ENCODE measurements at regions not wholly inside any gene's neighbourhood (a gene's known extent, or its start where the extent isn't known, plus 50 kb on each side); places are given as distances from the start of the nearest gene placed in this dataset.

DNA sequence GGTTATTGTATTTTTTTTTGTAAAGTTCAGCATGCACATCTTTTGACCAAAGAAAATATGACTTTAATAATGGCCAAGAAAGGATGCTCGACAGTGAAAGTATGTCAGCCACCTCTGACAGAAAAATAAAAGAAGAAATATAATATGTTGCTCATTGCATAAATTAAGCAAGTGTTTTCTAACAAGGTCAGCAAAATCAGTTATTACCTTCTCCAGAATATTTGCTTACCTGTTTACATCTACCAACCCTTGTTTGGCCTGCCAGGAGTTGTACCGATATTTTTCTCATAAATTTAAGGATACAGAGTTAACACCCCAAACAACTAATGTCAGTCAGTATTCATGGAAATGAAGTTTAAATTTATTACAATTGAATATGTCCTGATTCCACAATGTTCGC lies 685.4 kb downstream of the PLA2G4A start:
- no peaks in the 10 kb centered on the region for H3K9me3 ChIP-seq (replicated peaks; ENCODE audit: insufficient read depth, low read length)
- no peak overlapping the region for H3K9ac ChIP-seq (ENCODE audit: low read length)
- H3K79me2 ChIP-seq (ENCODE audit: low read length), result no peaks in the 10 kb centered on the region
- no peaks in the 10 kb centered on the region for H3K4me1 ChIP-seq (ENCODE audit: low read length)
- H3K4me2 ChIP-seq (ENCODE audit: low read depth, low read length), result no peak overlapping the region
- no peaks in the 10 kb centered on the region for H3K9me2 ChIP-seq (replicated peaks; ENCODE audit: insufficient read depth, low read length)
- no peak overlapping the region for H3K27ac ChIP-seq (ENCODE audit: low read length)
- DNase-seq, result no peak
- no peak overlapping the region for H3K4me3 ChIP-seq (ENCODE audit: low read length)
- no peaks in the 10 kb centered on the region for H3K36me3 ChIP-seq (replicated peaks; ENCODE audit: insufficient read depth, low read length)
- TF ChIP-seq, protein P1, sequence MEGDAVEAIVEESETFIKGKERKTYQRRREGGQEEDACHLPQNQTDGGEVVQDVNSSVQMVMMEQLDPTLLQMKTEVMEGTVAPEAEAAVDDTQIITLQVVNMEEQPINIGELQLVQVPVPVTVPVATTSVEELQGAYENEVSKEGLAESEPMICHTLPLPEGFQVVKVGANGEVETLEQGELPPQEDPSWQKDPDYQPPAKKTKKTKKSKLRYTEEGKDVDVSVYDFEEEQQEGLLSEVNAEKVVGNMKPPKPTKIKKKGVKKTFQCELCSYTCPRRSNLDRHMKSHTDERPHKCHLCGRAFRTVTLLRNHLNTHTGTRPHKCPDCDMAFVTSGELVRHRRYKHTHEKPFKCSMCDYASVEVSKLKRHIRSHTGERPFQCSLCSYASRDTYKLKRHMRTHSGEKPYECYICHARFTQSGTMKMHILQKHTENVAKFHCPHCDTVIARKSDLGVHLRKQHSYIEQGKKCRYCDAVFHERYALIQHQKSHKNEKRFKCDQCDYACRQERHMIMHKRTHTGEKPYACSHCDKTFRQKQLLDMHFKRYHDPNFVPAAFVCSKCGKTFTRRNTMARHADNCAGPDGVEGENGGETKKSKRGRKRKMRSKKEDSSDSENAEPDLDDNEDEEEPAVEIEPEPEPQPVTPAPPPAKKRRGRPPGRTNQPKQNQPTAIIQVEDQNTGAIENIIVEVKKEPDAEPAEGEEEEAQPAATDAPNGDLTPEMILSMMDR (IDR thresholded peaks at IDR 0.05; ENCODE audit: low read length), result no peak
- TF ChIP-seq EZH2 (optimal IDR thresholded peaks at IDR 0.05; ENCODE audit: low read depth, low read length), result no peak
- TF ChIP-seq EZH2phosphoT487 (IDR thresholded peaks at IDR 0.05; ENCODE audit: low read length), result no peak
- no peaks in the 10 kb centered on the region for H3F3A ChIP-seq (ENCODE audit: insufficient read depth, low read length)
- H2AFZ ChIP-seq (ENCODE audit: low read length), result no peak overlapping the region
- H3K27me3 ChIP-seq (replicated peaks; ENCODE audit: insufficient read depth, low read length), result no peaks in the 10 kb centered on the region
- no peaks in the 10 kb centered on the region for H4K20me1 ChIP-seq (ENCODE audit: insufficient read depth, low read length)

DNA sequence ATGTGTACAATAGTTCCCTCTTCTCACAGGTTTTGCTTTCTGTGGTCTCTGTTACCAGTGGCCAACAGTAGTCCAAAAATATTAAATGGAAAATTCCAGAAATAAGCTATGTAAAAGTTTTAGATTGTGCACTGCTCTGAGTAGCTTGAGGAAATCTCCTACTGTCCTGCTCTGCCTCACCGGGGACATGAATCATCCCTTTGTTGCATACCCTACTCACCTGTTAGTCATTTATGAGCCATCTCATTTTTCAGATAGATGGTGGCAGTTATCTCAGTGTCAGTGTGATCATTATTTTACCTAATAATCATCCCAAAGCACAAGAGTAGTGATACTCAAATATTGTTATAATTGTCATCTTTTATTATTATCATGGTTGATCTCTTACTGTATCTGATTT lies 688.1 kb downstream of the PLA2G4A start:
- Histone ChIP-seq H3K27me3 (replicated peaks; ENCODE audit: insufficient read depth, low read length) (no peaks in the 10 kb centered on the region), H3F3A (ENCODE audit: insufficient read depth, low read length) (no peaks in the 10 kb centered on the region), H3K4me1 (ENCODE audit: low read length) (no peaks in the 10 kb centered on the region), H3K9me3 (replicated peaks; ENCODE audit: insufficient read depth, low read length) (no peaks in the 10 kb centered on the region), H3K4me2 (ENCODE audit: low read depth, low read length) (no peak overlapping the region), H3K4me3 (ENCODE audit: low read length) (no peak overlapping the region), H4K20me1 (ENCODE audit: insufficient read depth, low read length) (no peaks in the 10 kb centered on the region), H3K9me2 (replicated peaks; ENCODE audit: insufficient read depth, low read length) (no peaks in the 10 kb centered on the region), H3K79me2 (ENCODE audit: low read length) (no peaks in the 10 kb centered on the region), H3K36me3 (replicated peaks; ENCODE audit: insufficient read depth, low read length) (no peaks in the 10 kb centered on the region), H3K9ac (ENCODE audit: low read length) (no peak overlapping the region), H3K27ac (ENCODE audit: low read length) (no peak overlapping the region), H2AFZ (ENCODE audit: low read length) (no peak overlapping the region)
- no peak for TF ChIP-seq EZH2phosphoT487 (IDR thresholded peaks at IDR 0.05; ENCODE audit: low read length)
- no peak for DNase-seq

- H3K9me2 ChIP-seq (replicated peaks; ENCODE audit: insufficient read depth, low read length), result no peaks in the 10 kb centered on the region
- no peak overlapping the region for H3K27ac ChIP-seq (ENCODE audit: low read length)
- H4K20me1 ChIP-seq (ENCODE audit: insufficient read depth, low read length), result no peaks in the 10 kb centered on the region
- H3K79me2 ChIP-seq (ENCODE audit: low read length), result no peaks in the 10 kb centered on the region
- no peaks in the 10 kb centered on the region for H3K4me1 ChIP-seq (ENCODE audit: low read length)
- H3K4me2 ChIP-seq (ENCODE audit: low read depth, low read length), result no peak overlapping the region
- H2AFZ ChIP-seq (ENCODE audit: low read length), result no peak overlapping the region
- H3K9ac ChIP-seq (ENCODE audit: low read length), result no peak overlapping the region
- H3K36me3 ChIP-seq (replicated peaks; ENCODE audit: insufficient read depth, low read length), result no peaks in the 10 kb centered on the region
- no peaks in the 10 kb centered on the region for H3F3A ChIP-seq (ENCODE audit: insufficient read depth, low read length)
- no peaks in the 10 kb centered on the region for H3K9me3 ChIP-seq (replicated peaks; ENCODE audit: insufficient read depth, low read length)
- TF ChIP-seq, protein P1 (IDR thresholded peaks at IDR 0.05; ENCODE audit: low read length), result no peak
- TF ChIP-seq EZH2 (optimal IDR thresholded peaks at IDR 0.05; ENCODE audit: low read depth, low read length) (no peak), EZH2phosphoT487 (IDR thresholded peaks at IDR 0.05; ENCODE audit: low read length) (no peak)
- DNase-seq, result no peak
- H3K27me3 ChIP-seq (replicated peaks; ENCODE audit: insufficient read depth, low read length), result no peaks in the 10 kb centered on the region
- no peak overlapping the region for H3K4me3 ChIP-seq (ENCODE audit: low read length)
Observed at GRCh38 chr1:187517546-187517945, 688.8 kb downstream of the PLA2G4A start.

GRCh38 chr1:187527346-187527745 lies 698.6 kb downstream of the PLA2G4A start:
- Histone ChIP-seq H3K27me3 (replicated peaks; ENCODE audit: insufficient read depth, low read length) (no peaks in the 10 kb centered on the region), H3K9me3 (replicated peaks; ENCODE audit: insufficient read depth, low read length) (no peaks in the 10 kb centered on the region), H3K9me2 (replicated peaks; ENCODE audit: insufficient read depth, low read length) (no peaks in the 10 kb centered on the region; the same call in 1 of the 2 replicates), H3F3A (ENCODE audit: insufficient read depth, low read length) (no peaks in the 10 kb centered on the region), H3K36me3 (replicated peaks; ENCODE audit: insufficient read depth, low read length) (no peaks in the 10 kb centered on the region), H3K27ac (ENCODE audit: low read length) (no peak overlapping the region), H3K4me3 (ENCODE audit: low read length) (no peak overlapping the region), H3K4me2 (ENCODE audit: low read depth, low read length) (no peak overlapping the region), H2AFZ (ENCODE audit: low read length) (no peak overlapping the region), H3K9ac (ENCODE audit: low read length) (no peak overlapping the region), H3K4me1 (ENCODE audit: low read length) (no peaks in the 10 kb centered on the region), H3K79me2 (ENCODE audit: low read length) (no peaks in the 10 kb centered on the region), H4K20me1 (ENCODE audit: insufficient read depth, low read length) (no peaks in the 10 kb centered on the region)
- DNase-seq, result no peak
- TF ChIP-seq, protein P1 (IDR thresholded peaks at IDR 0.05; ENCODE audit: low read length), result no peak
- TF ChIP-seq EZH2 (optimal IDR thresholded peaks at IDR 0.05; ENCODE audit: low read depth, low read length) (no peak), EZH2phosphoT487 (IDR thresholded peaks at IDR 0.05; ENCODE audit: low read length) (no peak)

All from MM.1S (cell line).